Fibroblast of lung (primary cell): ENCODE measurements at regions not wholly inside any gene's neighbourhood (a gene's known extent, or its start where the extent isn't known, plus 50 kb on each side); places are given as distances from the start of the nearest gene placed in this dataset.

Source experiments
- EZH2 ChIP-seq: IDR thresholded peaks from 2 replicates; pipeline ENCODE4 v1.5.1; 2012; ENCODE audit warnings: low read length, control low read depth, mild to moderate bottlenecking; ENCODE audit errors: missing control alignments
- TF ChIP-seq, protein P1 (sequence below), 2 donors: IDR thresholded peaks in 1 of 2; conservative IDR thresholded peaks in 1 of 2; 1 replicate in 1 of 2; 2 replicates in 1 of 2; pipeline ENCODE4 v1.5.1; 2011 to 2012; ENCODE audit warnings: low read length in 2 of 2, control low read depth in 1 of 2, inconsistent platforms in 1 of 2, low read depth in 1 of 2, mild to moderate bottlenecking in 1 of 2

DNA sequence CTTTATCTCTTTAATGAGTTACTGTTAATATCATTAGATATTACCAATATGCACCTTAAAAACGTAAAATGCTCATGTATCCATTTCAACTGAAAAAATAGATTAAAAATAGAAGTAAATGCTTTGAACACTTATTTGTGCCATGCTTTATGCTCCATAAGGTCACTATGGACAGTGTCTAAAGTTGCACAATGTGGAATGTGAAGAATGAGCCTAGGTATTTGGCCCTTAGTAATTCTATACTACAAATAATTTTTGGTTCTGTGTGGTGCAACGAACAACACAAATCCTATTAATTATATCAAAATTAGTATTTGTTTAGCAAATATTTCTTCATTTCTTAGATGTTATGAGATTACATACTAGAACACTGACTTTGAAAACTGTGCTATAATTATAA lies 469.9 kb upstream of the TUSC1 start:
- TF ChIP-seq, protein P1, sequence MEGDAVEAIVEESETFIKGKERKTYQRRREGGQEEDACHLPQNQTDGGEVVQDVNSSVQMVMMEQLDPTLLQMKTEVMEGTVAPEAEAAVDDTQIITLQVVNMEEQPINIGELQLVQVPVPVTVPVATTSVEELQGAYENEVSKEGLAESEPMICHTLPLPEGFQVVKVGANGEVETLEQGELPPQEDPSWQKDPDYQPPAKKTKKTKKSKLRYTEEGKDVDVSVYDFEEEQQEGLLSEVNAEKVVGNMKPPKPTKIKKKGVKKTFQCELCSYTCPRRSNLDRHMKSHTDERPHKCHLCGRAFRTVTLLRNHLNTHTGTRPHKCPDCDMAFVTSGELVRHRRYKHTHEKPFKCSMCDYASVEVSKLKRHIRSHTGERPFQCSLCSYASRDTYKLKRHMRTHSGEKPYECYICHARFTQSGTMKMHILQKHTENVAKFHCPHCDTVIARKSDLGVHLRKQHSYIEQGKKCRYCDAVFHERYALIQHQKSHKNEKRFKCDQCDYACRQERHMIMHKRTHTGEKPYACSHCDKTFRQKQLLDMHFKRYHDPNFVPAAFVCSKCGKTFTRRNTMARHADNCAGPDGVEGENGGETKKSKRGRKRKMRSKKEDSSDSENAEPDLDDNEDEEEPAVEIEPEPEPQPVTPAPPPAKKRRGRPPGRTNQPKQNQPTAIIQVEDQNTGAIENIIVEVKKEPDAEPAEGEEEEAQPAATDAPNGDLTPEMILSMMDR (conservative IDR thresholded peaks at IDR 0.05 in 1 of 2, IDR thresholded peaks at IDR 0.05 in 1 of 2; ENCODE audit: low read depth in 1 of 2, low read length in 2 of 2) = no peak
- TF ChIP-seq EZH2 = no peak
